Liver (tissue), 8 donors: ENCODE measurements at regions not wholly inside any gene's neighbourhood (a gene's known extent, or its start where the extent isn't known, plus 50 kb on each side); places are given as distances from the start of the nearest gene placed in this dataset.

Experiments
- DNase-seq: peaks from one replicate; pipeline ENCODE4 v3.0.0-alpha.2; 2017; ENCODE audit warnings: low spot score
- H3K27ac ChIP-seq, 2 donors: one replicate each; pipeline ENCODE4 v1.7.0; 2013; ENCODE audit warnings: inconsistent platforms in 2 of 2, low read length in 2 of 2, control low read depth in 1 of 2, low read depth in 1 of 2, mild to moderate bottlenecking in 1 of 2
- H3K27me3 ChIP-seq, 4 donors: one replicate each; pipeline versions ENCODE4 v1.6.1 to v1.7.0; 2013; ENCODE audit warnings: low read length in 3 of 4, inconsistent platforms in 1 of 4, mild to moderate bottlenecking in 1 of 4, moderate library complexity in 1 of 4; ENCODE audit not compliant: control insufficient read depth in 4 of 4, insufficient read depth in 4 of 4
- H3K36me3 ChIP-seq, 4 donors: one replicate each; pipeline versions ENCODE4 v1.6.1 to v1.7.0; 2013; ENCODE audit warnings: low read length in 3 of 4, mild to moderate bottlenecking in 3 of 4, low read depth in 1 of 4, moderate library complexity in 1 of 4; ENCODE audit not compliant: control insufficient read depth in 4 of 4, insufficient read depth in 3 of 4
- H3K4me1 ChIP-seq, 4 donors: one replicate each; pipeline versions ENCODE4 v1.6.1 to v1.7.0; 2013; ENCODE audit warnings: low read length in 3 of 4, mild to moderate bottlenecking in 3 of 4, moderate library complexity in 1 of 4; ENCODE audit not compliant: control insufficient read depth in 4 of 4, insufficient read depth in 4 of 4
- H3K4me3 ChIP-seq, 3 donors: one replicate each; pipeline versions ENCODE4 v1.6.1 to v1.7.0; 2013; ENCODE audit warnings: low read length in 3 of 3, control low read depth in 1 of 3, low read depth in 1 of 3, mild to moderate bottlenecking in 1 of 3
- H3K9ac ChIP-seq, 2 donors: one replicate each; pipeline ENCODE4 v1.7.0; 2013; ENCODE audit warnings: low read length in 2 of 2, mild to moderate bottlenecking in 2 of 2, moderate library complexity in 2 of 2, control low read depth in 1 of 2, low read depth in 1 of 2
- H3K9me3 ChIP-seq, 4 donors: one replicate each; pipeline versions ENCODE4 v1.6.1 to v1.7.0; 2013; ENCODE audit warnings: low read length in 3 of 4; ENCODE audit not compliant: control insufficient read depth in 4 of 4
- ATF3 ChIP-seq: IDR thresholded peaks from 2 replicates; pipeline ENCODE4 v1.6.1; 2016; ENCODE audit warnings: antibody characterized with exemption
- CTCF ChIP-seq: fragments of 150-350 bp; IDR thresholded peaks from 2 replicates; pipeline ENCODE4 v1.5.1; 2017; ENCODE audit warnings: improper control_type of control experiment, low read depth, low read length; ENCODE audit not compliant: missing input control
- EGR1 ChIP-seq, 2 donors: IDR thresholded peaks; 2 replicates each; pipeline ENCODE4 v1.6.1; 2016 to 2018; ENCODE audit warnings: antibody characterized with exemption in 2 of 2, low read depth in 2 of 2
- FOXA1 ChIP-seq: IDR thresholded peaks from 2 replicates; pipeline ENCODE4 v1.6.1; 2016; ENCODE audit warnings: antibody characterized with exemption
- FOXA2 ChIP-seq: IDR thresholded peaks from 2 replicates; pipeline ENCODE4 v1.6.1; 2016; ENCODE audit warnings: antibody characterized with exemption
- GABPA ChIP-seq, 2 donors: IDR thresholded peaks in 1 of 2; conservative IDR thresholded peaks in 1 of 2; 2 replicates each; pipeline ENCODE4 v1.6.1; 2016; ENCODE audit warnings: antibody characterized with exemption in 2 of 2, mild to moderate bottlenecking in 1 of 2, moderate library complexity in 1 of 2
- HNF4A ChIP-seq, 2 donors: conservative IDR thresholded peaks; 2 replicates each; pipeline ENCODE4 v1.6.1; 2016; ENCODE audit warnings: antibody characterized with exemption in 2 of 2, mild to moderate bottlenecking in 2 of 2
- HNF4G ChIP-seq: IDR thresholded peaks from 2 replicates; pipeline ENCODE4 v1.6.1; 2016; ENCODE audit warnings: antibody characterized with exemption
- JUND ChIP-seq, 2 donors: IDR thresholded peaks; 2 replicates each; pipeline ENCODE4 v1.6.1; 2016; ENCODE audit warnings: antibody characterized with exemption in 2 of 2
- MAX ChIP-seq: IDR thresholded peaks from 2 replicates; pipeline ENCODE4 v1.6.1; 2016; ENCODE audit warnings: antibody characterized with exemption
- NR2F2 ChIP-seq: IDR thresholded peaks from 2 replicates; pipeline ENCODE4 v1.6.1; 2016; ENCODE audit warnings: antibody characterized with exemption
- RAD21 ChIP-seq, 2 donors: IDR thresholded peaks; 2 replicates each; pipeline ENCODE4 v1.6.1; 2016; ENCODE audit warnings: antibody characterized with exemption in 2 of 2, mild to moderate bottlenecking in 2 of 2
- REST ChIP-seq: IDR thresholded peaks from 2 replicates; pipeline ENCODE4 v1.6.1; 2016; ENCODE audit warnings: antibody characterized with exemption, mild to moderate bottlenecking
- RXRA ChIP-seq, 2 donors: IDR thresholded peaks; 2 replicates each; pipeline ENCODE4 v1.6.1; 2017 to 2018; ENCODE audit warnings: antibody characterized with exemption in 2 of 2, mild to moderate bottlenecking in 1 of 2
- SP1 ChIP-seq: IDR thresholded peaks from 2 replicates; pipeline ENCODE4 v1.6.1; 2018; ENCODE audit warnings: antibody characterized with exemption, mild to moderate bottlenecking
- TAF1 ChIP-seq: conservative IDR thresholded peaks from 2 replicates; pipeline ENCODE4 v1.6.1; 2016; ENCODE audit warnings: antibody characterized with exemption, mild to moderate bottlenecking
- YY1 ChIP-seq: IDR thresholded peaks from 2 replicates; pipeline ENCODE4 v1.6.1; 2016; ENCODE audit warnings: antibody characterized with exemption, mild to moderate bottlenecking
- ZBTB33 ChIP-seq: IDR thresholded peaks from 2 replicates; pipeline ENCODE4 v1.6.1; 2016; ENCODE audit warnings: antibody characterized with exemption
- WGBS: extraction: QIAGEN DNeasy Blood & Tissue Kit; methylation state at CpG from one replicate; pipeline ENCODE4 v1.1.7; 2013; 5-methylcytosine and 5-hydroxymethylcytosine counted together
- donor health status: healthy.
- donor health status: healthy.
- donor health status: healthy.
- donor health status: healthy.
- donor health status: healthy.

- no peak overlapping the region for H3K27ac ChIP-seq
- H3K36me3 ChIP-seq: no peaks in the 10 kb centered on the region
- 86% methylated on average over 2 of the region's 2 CpGs for WGBS
- H3K4me1 ChIP-seq: no peaks in the 10 kb centered on the region
- no peaks in the 10 kb centered on the region for H3K9me3 ChIP-seq
- DNase-seq: no peak
- no peak overlapping the region for H3K9ac ChIP-seq
- H3K4me3 ChIP-seq: no peak overlapping the region
- TF ChIP-seq NR2F2: no peak
- TF ChIP-seq CTCF: no peak
- no peak for TF ChIP-seq ZBTB33
- TF ChIP-seq JUND (IDR thresholded peaks at IDR 0.05): no peak
- no peak for TF ChIP-seq EGR1 (IDR thresholded peaks at IDR 0.05; ENCODE audit: low read depth in 2 of 2)
- TF ChIP-seq RAD21 (IDR thresholded peaks at IDR 0.05): no peak
- no peak for TF ChIP-seq GABPA (IDR thresholded peaks at IDR 0.05 in 1 of 2, conservative IDR thresholded peaks at IDR 0.05 in 1 of 2)
- no peak for TF ChIP-seq ATF3
- no peak for TF ChIP-seq RXRA (IDR thresholded peaks at IDR 0.05)
- no peak for TF ChIP-seq REST
- no peak for TF ChIP-seq HNF4G
- no peak for TF ChIP-seq TAF1
- TF ChIP-seq MAX: no peak
- no peak for TF ChIP-seq SP1
- no peak for TF ChIP-seq HNF4A (conservative IDR thresholded peaks at IDR 0.05)
- TF ChIP-seq FOXA1: no peak
- no peak for TF ChIP-seq YY1
- TF ChIP-seq FOXA2: no peak
- no peaks in the 10 kb centered on the region for H3K27me3 ChIP-seq
Measured at GRCh38 chr4:87919941-87920340, 55.6 kb upstream of the SPP1 start.
